IMR-90 (cell line): ENCODE measurements at regions not wholly inside any gene's neighbourhood (a gene's known extent, or its start where the extent isn't known, plus 50 kb on each side); places are given as distances from the start of the nearest gene placed in this dataset.

Experiments
- ATAC-seq: fragments of 200-7000 bp; cut with Tn5 transposase; 2 replicates; pipeline ENCODE4 v1.9.1; 2020; ENCODE audit warnings: low read depth, mild to moderate bottlenecking, moderate library complexity
- BruUV-seq: library from RNA; stranded (reverse); fragments of 400-500 nt; replicated peaks from 2 replicates; lab custom pipeline; 2021; lab: Mats Ljungman, UMichigan
- CTCF ChIA-PET: fragments of 300-600 bp; formaldehyde crosslinking; extraction: SDS; loops from one replicate; lab custom pipeline; 2021; ENCODE audit warnings: antibody characterized with exemption; lab: Yijun Ruan, JAX
- POLR2A ChIA-PET: fragments of 300-600 bp; sonication (Branson Sonifier 250); formaldehyde crosslinking; loops from one replicate; lab custom pipeline; 2022; ENCODE audit warnings: antibody characterized with exemption; ENCODE audit not compliant: unreplicated experiment; lab: Charles Lee
- DNase-seq: peaks from one replicate; pipeline ENCODE4 v3.0.0; 2013
- H2AFZ ChIP-seq: replicated peaks from 2 replicates; pipeline ENCODE3; 2013; ENCODE audit warnings: low read length, mild to moderate bottlenecking; ENCODE audit not compliant: poor library complexity
- H2AK5ac ChIP-seq: 2 replicates; pipeline ENCODE4 v1.6.1; 2013; ENCODE audit warnings: low read depth, low read length, inconsistent platforms
- H2AK9ac ChIP-seq: replicated peaks from 2 replicates; pipeline ENCODE3; 2013; ENCODE audit warnings: mild to moderate bottlenecking, low read depth, low read length, moderate library complexity; ENCODE audit not compliant: poor library complexity
- H2BK120ac ChIP-seq: 2 replicates; pipeline ENCODE4 v1.6.1; 2013; ENCODE audit warnings: low read depth, low read length, inconsistent platforms
- H2BK15ac ChIP-seq: 3 replicates; pipeline ENCODE4 v1.6.1; 2013; ENCODE audit warnings: low read depth, low read length, inconsistent platforms
- H2BK20ac ChIP-seq: 2 replicates; pipeline ENCODE4 v1.6.1; 2013; ENCODE audit warnings: low read depth, mild to moderate bottlenecking, inconsistent platforms, low read length, moderate library complexity
- H2BK5ac ChIP-seq: 2 replicates; pipeline ENCODE4 v1.6.1; 2013; ENCODE audit warnings: mild to moderate bottlenecking, low read depth, low read length, inconsistent platforms; ENCODE audit not compliant: poor library complexity, severe bottlenecking
- H3K14ac ChIP-seq: replicated peaks from 2 replicates; pipeline ENCODE4 v1.6.1; 2013; ENCODE audit warnings: low read depth, low read length, inconsistent platforms
- H3K18ac ChIP-seq: 2 replicates; pipeline ENCODE4 v1.6.1; 2013; ENCODE audit warnings: low read depth, low read length, control low read depth
- H3K23ac ChIP-seq: 2 replicates; pipeline ENCODE4 v1.6.1; 2013; ENCODE audit warnings: low read depth, low read length, inconsistent platforms
- H3K27ac ChIP-seq: 2 replicates; pipeline ENCODE4 v1.5.1; 2013; ENCODE audit warnings: mild to moderate bottlenecking, control low read depth, low read length; ENCODE audit not compliant: insufficient read depth
- H3K27me3 ChIP-seq: 2 replicates; pipeline ENCODE4 v1.6.1; 2013; ENCODE audit warnings: low read length; ENCODE audit not compliant: control insufficient read depth, insufficient read depth
- H3K36me3 ChIP-seq: 2 replicates; pipeline ENCODE4 v1.6.1; 2013; ENCODE audit warnings: low read length, mixed read lengths; ENCODE audit not compliant: control insufficient read depth, insufficient read depth
- H3K4ac ChIP-seq: 2 replicates; pipeline ENCODE4 v1.6.1; 2013; ENCODE audit warnings: low read depth, low read length, inconsistent platforms
- H3K4me1 ChIP-seq: 2 replicates; pipeline ENCODE4 v1.6.1; 2013; ENCODE audit warnings: low read length, mixed read lengths; ENCODE audit not compliant: control insufficient read depth, insufficient read depth
- H3K4me2 ChIP-seq: 2 replicates; pipeline ENCODE4 v1.6.1; 2013; ENCODE audit warnings: low read depth, mild to moderate bottlenecking, control low read depth, low read length, moderate library complexity
- H3K4me3 ChIP-seq: 2 replicates; pipeline ENCODE4 v1.5.1; 2013; ENCODE audit warnings: low read depth, mild to moderate bottlenecking, control low read depth, low read length, moderate library complexity; ENCODE audit not compliant: insufficient read depth
- H3K56ac ChIP-seq: 2 replicates; pipeline ENCODE4 v1.6.1; 2013; ENCODE audit warnings: low read length, inconsistent platforms; ENCODE audit not compliant: insufficient read depth; ENCODE audit errors: extremely low read depth
- H3K79me1 ChIP-seq, 2 experiments: 2 replicates each; pipeline ENCODE4 v1.6.1; 2013; ENCODE audit warnings: low read length in 2 of 2, inconsistent platforms in 1 of 2, low read depth in 1 of 2
- H3K9ac ChIP-seq: 2 replicates; pipeline ENCODE4 v1.6.1; 2013; ENCODE audit warnings: low read depth, low read length, control low read depth
- H3K9me1 ChIP-seq: 2 replicates; pipeline ENCODE4 v1.6.1; 2013; ENCODE audit warnings: low read length, inconsistent platforms; ENCODE audit not compliant: insufficient read depth
- H3K9me3 ChIP-seq: 2 replicates; pipeline ENCODE4 v1.6.1; 2013; ENCODE audit warnings: low read length; ENCODE audit not compliant: control insufficient read depth, insufficient read depth
- H4K20me1 ChIP-seq: 2 replicates; pipeline ENCODE4 v1.6.1; 2013; ENCODE audit warnings: low read length, inconsistent platforms; ENCODE audit not compliant: insufficient read depth
- H4K5ac ChIP-seq: 2 replicates; pipeline ENCODE4 v1.6.1; 2013; ENCODE audit warnings: mild to moderate bottlenecking, low read depth, low read length, control low read depth
- H4K8ac ChIP-seq, 2 experiments: 2 replicates each; pipeline ENCODE4 v1.6.1; 2013; ENCODE audit warnings: low read depth in 2 of 2, low read length in 2 of 2, control low read depth in 1 of 2, inconsistent platforms in 1 of 2
- H4K91ac ChIP-seq: 2 replicates; pipeline ENCODE4 v1.6.1; 2013; ENCODE audit warnings: low read depth, low read length, inconsistent platforms; ENCODE audit not compliant: insufficient read depth
- CHD1 ChIP-seq: IDR thresholded peaks from 2 replicates; pipeline ENCODE4 v1.6.1; 2012; ENCODE audit warnings: low read depth, low read length, improper control_type of control experiment
- ELK1 ChIP-seq: fragments of 150-350 bp; IDR thresholded peaks from 2 replicates; pipeline ENCODE4 v1.6.1; 2016; ENCODE audit warnings: low read depth, mild to moderate bottlenecking, low read length, moderate library complexity, borderline replicate concordance
- MAFK ChIP-seq: IDR thresholded peaks from 2 replicates; pipeline ENCODE4 v1.6.1; 2012; ENCODE audit warnings: low read depth, low read length, improper control_type of control experiment
- MXI1 ChIP-seq: IDR thresholded peaks from 2 replicates; pipeline ENCODE4 v1.6.1; 2012; ENCODE audit warnings: low read depth, mild to moderate bottlenecking, low read length, moderate library complexity, borderline replicate concordance
- RAD21 ChIP-seq: IDR thresholded peaks from 2 replicates; pipeline ENCODE4 v1.6.1; 2012; ENCODE audit warnings: low read length, improper control_type of control experiment
- RFX5 ChIP-seq: IDR thresholded peaks from 2 replicates; pipeline ENCODE4 v1.8.0; 2012; ENCODE audit warnings: low read depth, mild to moderate bottlenecking, low read length, moderate library complexity
- SMC3 ChIP-seq: fragments of 150-350 bp; IDR thresholded peaks from 2 replicates; pipeline ENCODE4 v1.6.1; 2016; ENCODE audit warnings: low read depth, mild to moderate bottlenecking, antibody characterized with exemption, low read length, moderate library complexity
- USF2 ChIP-seq: fragments of 150-350 bp; IDR thresholded peaks from 2 replicates; pipeline ENCODE4 v1.6.1; 2017; ENCODE audit warnings: mild to moderate bottlenecking, antibody characterized with exemption, low read length, low read depth
- WGBS, 2 experiments: methylation state at CpG; one replicate each; pipeline versions ENCODE4 v1.1.5 to v1.1.7; 2013; ENCODE audit warnings: missing lambda C conversion rate in 2 of 2; ENCODE audit not compliant: insufficient read length in 1 of 2; ENCODE audit errors: extremely low coverage in 2 of 2; 5-methylcytosine and 5-hydroxymethylcytosine counted together
- dilution Hi-C: fragments of 300-500 bp; cut with HindIII; formaldehyde crosslinking; loops from one replicate; pipeline ENCODE4 v1.14.3; 2018; ENCODE audit warnings: low sequenced_read_pairs; ENCODE audit not compliant: unreplicated experiment
- in situ Hi-C: fragments of 300-500 bp; cut with MboI; formaldehyde crosslinking; loops from 3 replicates; pipeline ENCODE4 v1.14.3; 2019; ENCODE audit warnings: low sequenced_read_pairs, inconsistent platforms, mixed read lengths
- intact Hi-C: fragments of 100-400 bp; cut with micrococcal nuclease; formaldehyde crosslinking; loops from 2 replicates; pipeline ENCODE4 v1.10.0; 2022

GRCh38 chr4:123930996-123931395 is 534.4 kb downstream of the SPRY1 start:
- Histone ChIP-seq H3K23ac (no peak overlapping the region), H4K5ac (no peak overlapping the region), H3K56ac (no peak overlapping the region), H3K14ac (no peak overlapping the region), H3K4me2 (no peak overlapping the region), H2AFZ (no peak overlapping the region), H2AK5ac (no peak overlapping the region), H2BK15ac (no peak overlapping the region), H4K20me1 (no peaks in the 10 kb centered on the region), H3K4me3 (no peak overlapping the region), H3K4me1 (no peaks in the 10 kb centered on the region), H4K91ac (no peak overlapping the region), H3K9me3 (no peaks in the 10 kb centered on the region), H3K9ac (no peak overlapping the region), H3K27ac (no peak overlapping the region), H2BK20ac (no peak overlapping the region), H3K4ac (no peak overlapping the region), H2AK9ac (no peak overlapping the region), H3K18ac (0 out of 2 replicates have a peak overlapping the region, but pooled peaks have one; percentile 3), H2BK5ac (no peak overlapping the region), H3K27me3 (no peaks in the 10 kb centered on the region), H2BK120ac (no peak overlapping the region), H3K9me1 (no peaks in the 10 kb centered on the region), H3K79me1 (no peaks in the 10 kb centered on the region), H3K36me3 (no peaks in the 10 kb centered on the region), H4K8ac (no peak overlapping the region)
- ATAC-seq (peak; percentile 21; the same call in 1 of the 2 replicates), DNase-seq (peak; percentile 12)
- TF ChIP-seq SMC3 (no peak), MAFK (no peak), MXI1 (no peak), RFX5 (no peak), CHD1 (no peak), ELK1 (no peak), USF2 (no peak), RAD21 (no peak)
- in situ Hi-C loops (no loop called here), dilution Hi-C loops (no loop called here), intact Hi-C loops (no loop called here)
- no CpG with 5 or more reads among the region's 1 CpG for WGBS, 2 experiments
- ChIA-PET CTCF (interaction anchor here (0.5 kb wide), 1 partner anchor 745 kb away, joined by 3 read pairs; no protein-coding TSS in a partner anchor), POLR2A (no interaction called here)
- no TSS peak for BruUV-seq
